Mammary epithelial cell (primary cell): ENCODE measurements at regions not wholly inside any gene's neighbourhood (a gene's known extent, or its start where the extent isn't known, plus 50 kb on each side); places are given as distances from the start of the nearest gene placed in this dataset.

ENCODE experiments used
- EZH2 ChIP-seq: IDR thresholded peaks from 2 replicates; pipeline ENCODE4 v1.6.1; 2012; ENCODE audit warnings: low read length, inconsistent platforms, borderline replicate concordance
- TF ChIP-seq, protein P1 (sequence below), 2 donors: IDR thresholded peaks in 1 of 2; conservative IDR thresholded peaks in 1 of 2; 2 replicates each; pipeline ENCODE4 v1.5.1; 2011 to 2012; ENCODE audit warnings: inconsistent platforms in 2 of 2, low read length in 2 of 2, mild to moderate bottlenecking in 2 of 2, control low read depth in 1 of 2, low read depth in 1 of 2; ENCODE audit not compliant: insufficient read depth in 1 of 2; ENCODE audit errors: extremely low read depth in 1 of 2

DNA sequence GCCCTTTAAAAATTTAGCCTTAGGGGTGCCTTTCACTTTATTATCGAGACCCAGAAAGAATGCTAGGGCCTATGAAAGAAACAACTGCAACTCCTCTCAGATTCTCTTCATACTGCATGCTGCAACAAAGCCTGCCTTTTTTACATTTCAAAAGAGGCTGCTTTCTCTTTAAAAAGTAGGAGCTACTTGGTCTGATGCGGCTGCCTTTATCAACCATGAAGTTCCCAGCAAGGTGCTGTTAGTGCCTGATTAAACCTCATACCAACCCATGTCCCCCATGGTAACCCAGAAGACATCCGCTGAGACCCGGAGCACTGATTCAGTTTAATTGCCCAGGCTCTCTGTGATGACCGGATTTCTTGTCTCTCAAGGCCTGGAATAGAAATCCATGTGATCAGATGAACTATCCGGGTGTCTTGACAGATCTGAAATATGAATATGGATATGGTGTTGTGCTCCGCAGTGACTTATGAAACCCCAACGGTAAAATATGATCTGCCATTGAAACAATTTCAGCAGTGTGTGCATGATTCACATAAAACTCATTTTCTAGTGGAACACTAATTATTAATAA lies 368.3 kb downstream of the ZNF521 start:
- TF ChIP-seq, protein P1, sequence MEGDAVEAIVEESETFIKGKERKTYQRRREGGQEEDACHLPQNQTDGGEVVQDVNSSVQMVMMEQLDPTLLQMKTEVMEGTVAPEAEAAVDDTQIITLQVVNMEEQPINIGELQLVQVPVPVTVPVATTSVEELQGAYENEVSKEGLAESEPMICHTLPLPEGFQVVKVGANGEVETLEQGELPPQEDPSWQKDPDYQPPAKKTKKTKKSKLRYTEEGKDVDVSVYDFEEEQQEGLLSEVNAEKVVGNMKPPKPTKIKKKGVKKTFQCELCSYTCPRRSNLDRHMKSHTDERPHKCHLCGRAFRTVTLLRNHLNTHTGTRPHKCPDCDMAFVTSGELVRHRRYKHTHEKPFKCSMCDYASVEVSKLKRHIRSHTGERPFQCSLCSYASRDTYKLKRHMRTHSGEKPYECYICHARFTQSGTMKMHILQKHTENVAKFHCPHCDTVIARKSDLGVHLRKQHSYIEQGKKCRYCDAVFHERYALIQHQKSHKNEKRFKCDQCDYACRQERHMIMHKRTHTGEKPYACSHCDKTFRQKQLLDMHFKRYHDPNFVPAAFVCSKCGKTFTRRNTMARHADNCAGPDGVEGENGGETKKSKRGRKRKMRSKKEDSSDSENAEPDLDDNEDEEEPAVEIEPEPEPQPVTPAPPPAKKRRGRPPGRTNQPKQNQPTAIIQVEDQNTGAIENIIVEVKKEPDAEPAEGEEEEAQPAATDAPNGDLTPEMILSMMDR (conservative IDR thresholded peaks at IDR 0.05 in 1 of 2, IDR thresholded peaks at IDR 0.05 in 1 of 2; ENCODE audit: extremely low read depth in 1 of 2, insufficient read depth in 1 of 2, low read depth in 1 of 2, low read length in 2 of 2) = no peak
- TF ChIP-seq EZH2 = no peak
